ENCODE measurements at regions not wholly inside any gene's neighbourhood (a gene's known extent, or its start where the extent isn't known, plus 50 kb on each side); places are given as distances from the start of the nearest gene placed in this dataset.

DNA sequence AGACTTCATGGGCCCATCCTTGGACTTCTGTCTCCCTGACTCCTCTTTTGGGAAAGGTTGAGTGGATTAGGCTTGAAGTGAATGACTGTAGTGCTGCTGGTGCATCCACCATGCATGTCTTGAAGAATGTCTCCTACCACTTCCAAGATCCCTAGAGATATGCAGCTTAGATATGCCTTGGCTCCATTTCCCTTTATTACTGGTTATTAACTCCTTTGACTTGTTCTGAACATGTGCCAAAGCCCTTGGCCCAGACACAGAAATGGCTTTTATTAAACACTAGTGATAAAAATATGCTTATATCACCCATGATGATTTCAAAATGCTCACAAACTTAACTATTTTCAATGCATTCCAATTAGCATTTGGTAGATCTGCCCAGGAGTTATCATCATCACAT is 90.0 kb upstream of the SLC14A2 start:
- no peak for TF ChIP-seq CTCF (IDR thresholded peaks at IDR 0.05)

DNA sequence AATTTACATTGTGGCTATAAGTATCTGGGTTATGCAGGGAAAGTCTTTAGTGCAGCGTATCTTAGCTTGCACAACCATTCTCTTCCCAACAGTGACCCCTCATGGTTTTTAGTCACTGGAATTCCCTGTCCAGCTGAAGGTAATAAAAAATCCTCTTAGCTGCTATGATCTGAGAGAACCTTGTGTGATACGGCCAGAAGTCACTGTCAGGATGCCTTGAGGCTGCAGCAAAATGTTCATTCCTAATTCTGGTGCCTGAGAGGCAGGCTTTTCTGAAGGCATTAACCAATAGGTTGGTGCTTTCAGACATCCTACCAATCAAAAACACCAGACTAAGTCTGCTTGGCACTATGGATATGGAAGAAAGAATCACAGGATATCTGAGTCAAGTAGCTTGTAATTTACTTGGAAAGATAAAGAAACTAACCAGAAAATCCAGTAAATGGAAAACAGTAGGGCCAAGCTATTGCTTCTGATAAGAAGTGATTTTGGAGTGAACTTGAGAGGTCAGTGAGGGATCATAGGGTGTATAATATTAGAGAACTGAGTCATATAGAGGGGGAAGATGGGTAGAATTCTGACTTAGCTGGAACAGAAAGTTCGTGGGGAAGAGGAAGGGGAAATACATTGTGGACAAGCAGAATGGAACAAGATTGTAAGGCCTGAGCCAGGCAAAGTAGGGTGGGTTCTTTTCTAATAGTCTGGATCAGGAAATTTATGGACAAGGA is 89.0 kb upstream of the SLC14A2 start:
- no peak for TF ChIP-seq CTCF (IDR thresholded peaks at IDR 0.05)

GRCh38 chr18:45527891-45528290 is 87.4 kb upstream of the SLC14A2 start:
- TF ChIP-seq CTCF (IDR thresholded peaks at IDR 0.05): no peak

DNA sequence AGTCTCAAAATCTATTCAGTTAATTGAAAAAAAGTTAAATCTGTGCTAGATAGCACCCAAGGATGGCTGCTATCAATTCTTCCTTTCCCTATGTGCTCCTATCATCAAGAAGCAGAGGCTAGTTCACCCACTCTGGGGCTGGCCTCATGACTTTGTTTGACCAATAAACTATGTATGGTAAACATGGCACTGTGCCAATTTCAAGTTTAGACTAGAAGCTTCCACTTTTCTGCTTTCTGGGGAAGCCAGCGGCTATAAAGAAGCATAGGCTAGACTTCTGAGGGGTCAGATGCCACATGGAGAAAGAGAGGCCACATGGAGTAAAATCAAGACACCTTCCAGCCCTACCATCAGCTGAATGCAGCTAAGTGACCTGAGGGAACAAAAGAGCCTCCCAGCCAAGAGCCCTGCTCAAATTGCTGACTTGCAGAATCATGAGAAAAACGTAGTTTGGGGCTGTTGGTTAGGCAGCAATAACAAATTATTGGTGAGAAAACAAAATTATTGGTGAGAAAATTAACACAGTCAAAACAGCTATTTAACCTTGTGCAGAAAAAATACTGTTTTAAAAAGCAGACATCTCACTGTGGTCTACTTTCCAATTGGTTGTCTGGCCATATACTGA is 86.5 kb upstream of the SLC14A2 start:
- no peak for TF ChIP-seq CTCF (IDR thresholded peaks at IDR 0.05)

- no peak for TF ChIP-seq CTCF (IDR thresholded peaks at IDR 0.05)
Observed at GRCh38 chr18:45538444-45538843, 76.8 kb upstream of the SLC14A2 start.

- TF ChIP-seq CTCF (IDR thresholded peaks at IDR 0.05): no peak
Observed at GRCh38 chr18:45539491-45539891, 75.8 kb upstream of the SLC14A2 start.

DNA sequence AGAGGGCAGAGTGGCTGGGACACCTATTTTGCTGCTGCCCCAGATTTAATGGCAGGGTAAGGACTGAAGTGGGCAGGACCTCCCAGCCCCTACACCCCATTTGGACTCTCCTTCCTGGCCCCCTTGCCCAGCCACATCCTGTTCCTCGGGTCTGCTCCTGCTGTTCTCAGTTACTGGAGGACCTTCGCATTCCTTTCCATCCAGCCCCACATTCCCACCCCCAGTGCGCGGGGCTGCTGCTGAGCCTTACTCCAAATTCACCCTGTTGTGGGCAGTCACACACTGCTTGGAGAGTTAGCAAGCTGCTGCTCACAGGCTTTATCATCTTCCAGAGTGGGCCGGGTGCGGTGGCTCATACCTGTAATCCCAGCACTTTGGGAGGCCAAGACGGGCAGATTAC is 75.2 kb upstream of the SLC14A2 start:
- no peak for TF ChIP-seq CTCF (IDR thresholded peaks at IDR 0.05)

All from LNCAP (cell line).